HFFc6 (cell line): ENCODE measurements at regions not wholly inside any gene's neighbourhood (a gene's known extent, or its start where the extent isn't known, plus 50 kb on each side); places are given as distances from the start of the nearest gene placed in this dataset.
A peak's percentile ranks its signal among the peaks of the same experiment; 100 is the strongest.

Source experiments
- DNase-seq: peaks from one replicate; pipeline ENCODE4 v3.0.0-alpha.2; 2018
- H3K27ac Mint-ChIP-seq: 2 replicates; pipeline ENCODE4 v1.8.0; 2020; ENCODE audit warnings: mild to moderate bottlenecking, mixed read lengths
- H3K27me3 Mint-ChIP-seq: 2 replicates; pipeline ENCODE4 v1.8.0; 2021; ENCODE audit warnings: mild to moderate bottlenecking, moderate library complexity, mixed read lengths; ENCODE audit not compliant: insufficient read depth
- H3K36me3 Mint-ChIP-seq: 2 replicates; pipeline ENCODE4 v1.8.0; 2021; ENCODE audit warnings: low read depth, mixed read lengths
- H3K4me1 Mint-ChIP-seq: 2 replicates; pipeline ENCODE4 v1.8.0; 2020; ENCODE audit warnings: low read depth, mixed read lengths
- H3K4me3 Mint-ChIP-seq: 2 replicates; pipeline ENCODE4 v1.8.0; 2020; ENCODE audit warnings: mild to moderate bottlenecking, moderate library complexity, mixed read lengths
- H3K9me3 Mint-ChIP-seq: 2 replicates; pipeline ENCODE4 v1.8.0; 2020; ENCODE audit warnings: mild to moderate bottlenecking, mixed read lengths
- TF ChIP-seq, protein P1 (sequence below): fragments of 200-600 bp; sonication (generic); IDR thresholded peaks from 2 replicates; pipeline ENCODE4 v1.5.0; 2021; ENCODE audit warnings: antibody characterized with exemption, mild to moderate bottlenecking

DNA sequence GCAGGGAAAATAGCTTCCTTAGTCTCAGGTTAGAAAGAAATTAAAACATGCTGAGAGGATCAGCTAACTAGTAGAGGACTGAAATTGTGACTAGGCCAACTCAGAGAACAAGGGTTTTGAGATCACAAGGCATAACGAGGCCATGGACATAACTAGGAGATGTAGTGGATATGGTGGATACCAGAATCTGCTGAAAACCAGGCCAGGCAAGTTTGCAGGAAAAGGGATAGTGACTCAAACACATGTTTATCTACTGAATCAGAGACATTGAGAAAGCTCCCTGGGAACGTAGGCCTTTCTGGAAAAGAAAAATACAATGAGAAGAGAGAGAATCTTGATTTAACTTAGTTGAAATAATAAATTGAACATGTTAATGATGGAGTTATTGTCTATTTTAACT, 326.5 kb upstream of the GBE1 start:
- Mint-ChIP-seq H3K27me3 (no peaks in the 10 kb centered on the region; the same call in 1 of the 2 replicates), H3K4me3 (peak overlapping the region; percentile 68; the same call in 1 of the 2 replicates), H3K4me1 (peaks cover 20% of the 10 kb centered on the region; the same call in 1 of the 2 replicates), H3K9me3 (no peaks in the 10 kb centered on the region), H3K27ac (peak overlapping the region; percentile 79), H3K36me3 (no peaks in the 10 kb centered on the region)
- TF ChIP-seq, protein P1, sequence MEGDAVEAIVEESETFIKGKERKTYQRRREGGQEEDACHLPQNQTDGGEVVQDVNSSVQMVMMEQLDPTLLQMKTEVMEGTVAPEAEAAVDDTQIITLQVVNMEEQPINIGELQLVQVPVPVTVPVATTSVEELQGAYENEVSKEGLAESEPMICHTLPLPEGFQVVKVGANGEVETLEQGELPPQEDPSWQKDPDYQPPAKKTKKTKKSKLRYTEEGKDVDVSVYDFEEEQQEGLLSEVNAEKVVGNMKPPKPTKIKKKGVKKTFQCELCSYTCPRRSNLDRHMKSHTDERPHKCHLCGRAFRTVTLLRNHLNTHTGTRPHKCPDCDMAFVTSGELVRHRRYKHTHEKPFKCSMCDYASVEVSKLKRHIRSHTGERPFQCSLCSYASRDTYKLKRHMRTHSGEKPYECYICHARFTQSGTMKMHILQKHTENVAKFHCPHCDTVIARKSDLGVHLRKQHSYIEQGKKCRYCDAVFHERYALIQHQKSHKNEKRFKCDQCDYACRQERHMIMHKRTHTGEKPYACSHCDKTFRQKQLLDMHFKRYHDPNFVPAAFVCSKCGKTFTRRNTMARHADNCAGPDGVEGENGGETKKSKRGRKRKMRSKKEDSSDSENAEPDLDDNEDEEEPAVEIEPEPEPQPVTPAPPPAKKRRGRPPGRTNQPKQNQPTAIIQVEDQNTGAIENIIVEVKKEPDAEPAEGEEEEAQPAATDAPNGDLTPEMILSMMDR = no peak
- peak; percentile 56 for DNase-seq

DNA sequence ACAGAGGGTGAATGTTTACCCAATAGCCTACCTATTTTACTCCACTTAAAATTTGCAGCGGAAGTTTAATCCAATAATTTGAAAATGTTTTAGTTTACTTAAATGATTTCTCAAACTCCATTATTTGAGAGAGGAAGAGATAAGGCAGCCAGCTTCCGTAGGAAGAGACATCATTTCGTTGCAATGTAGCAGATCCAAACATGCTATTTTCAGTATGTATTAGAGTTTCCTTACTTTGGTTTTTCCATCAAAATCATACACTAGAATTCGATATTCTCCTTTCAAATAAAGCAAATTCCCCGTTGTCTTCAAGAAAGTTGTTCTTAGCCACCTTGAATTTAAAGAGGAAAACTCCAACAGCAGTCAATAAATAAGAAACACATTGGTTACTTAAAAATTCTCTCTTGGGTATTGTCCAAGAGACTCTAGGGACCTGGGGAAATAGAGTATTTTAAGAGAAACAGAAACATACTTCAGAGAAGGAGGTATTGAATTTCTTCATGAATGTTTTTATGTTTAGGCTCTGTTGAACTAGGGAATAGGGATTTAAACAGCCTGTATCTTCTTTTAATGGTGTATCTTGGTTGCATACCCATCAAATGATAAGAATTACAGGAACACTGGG, 324.5 kb upstream of the GBE1 start:
- peaks cover 29% of the 10 kb centered on the region; the same call in 1 of the 2 replicates for H3K4me1 Mint-ChIP-seq
- H3K9me3 Mint-ChIP-seq = no peaks in the 10 kb centered on the region
- H3K27me3 Mint-ChIP-seq = no peaks in the 10 kb centered on the region
- TF ChIP-seq, protein P1 = no peak
- peak overlapping the region; percentile 1; the same call in 1 of the 2 replicates for H3K4me3 Mint-ChIP-seq
- DNase-seq = no peak
- H3K36me3 Mint-ChIP-seq = no peaks in the 10 kb centered on the region
- no peak overlapping the region; the same call in 1 of the 2 replicates for H3K27ac Mint-ChIP-seq

DNA sequence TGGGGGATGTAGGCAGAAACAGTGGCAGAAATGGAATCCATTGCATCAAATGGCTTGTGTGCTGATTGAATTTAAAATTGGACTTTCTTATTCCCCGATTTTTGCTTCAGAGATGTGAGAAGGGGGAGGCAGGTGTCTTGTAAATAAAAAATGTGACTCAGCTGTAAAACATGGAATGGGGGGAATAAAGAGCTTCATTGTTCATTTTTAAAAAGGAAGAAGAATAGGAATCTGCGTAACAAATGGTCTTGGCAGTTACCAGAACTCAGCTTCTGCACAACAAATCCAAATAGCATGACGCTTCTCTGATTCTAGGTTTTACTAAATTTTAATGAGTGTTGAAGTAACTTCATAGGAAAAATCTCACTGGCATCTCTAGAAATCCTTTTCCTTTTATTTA, 323.9 kb upstream of the GBE1 start:
- TF ChIP-seq, protein P1 = no peak
- Mint-ChIP-seq H3K4me3 (peak overlapping the region; percentile 58; the same call in 1 of the 2 replicates), H3K36me3 (no peaks in the 10 kb centered on the region), H3K27me3 (no peaks in the 10 kb centered on the region), H3K9me3 (no peaks in the 10 kb centered on the region), H3K27ac (no peak overlapping the region; the same call in 1 of the 2 replicates), H3K4me1 (peaks cover 36% of the 10 kb centered on the region; the same call in 1 of the 2 replicates)
- no peak for DNase-seq

DNA sequence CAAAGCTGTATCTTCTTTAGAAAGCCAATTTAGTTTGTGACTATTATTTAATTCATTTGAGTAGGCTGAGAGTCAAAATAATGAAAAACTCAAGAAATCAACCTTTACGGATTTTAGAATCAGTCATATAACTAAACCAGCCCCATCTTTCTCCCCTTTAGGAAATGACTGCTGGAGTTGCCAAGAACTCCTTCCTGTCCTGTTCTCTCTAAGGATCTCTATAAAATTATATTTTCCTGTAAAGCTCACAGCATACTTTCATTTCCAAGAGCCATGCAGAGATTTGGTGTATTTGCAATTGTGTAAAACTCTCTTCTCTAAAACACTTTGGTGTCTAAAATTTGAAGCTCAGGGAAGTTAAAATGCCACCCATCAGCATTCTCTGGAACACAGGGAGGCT, 323.4 kb upstream of the GBE1 start:
- H3K4me3 Mint-ChIP-seq = peak overlapping the region; percentile 58; the same call in 1 of the 2 replicates
- DNase-seq = no peak
- no peaks in the 10 kb centered on the region for H3K9me3 Mint-ChIP-seq
- TF ChIP-seq, protein P1 = no peak
- H3K36me3 Mint-ChIP-seq = no peaks in the 10 kb centered on the region
- H3K4me1 Mint-ChIP-seq = peaks cover 38% of the 10 kb centered on the region; the same call in 1 of the 2 replicates
- no peak overlapping the region for H3K27ac Mint-ChIP-seq
- H3K27me3 Mint-ChIP-seq = no peaks in the 10 kb centered on the region

DNA sequence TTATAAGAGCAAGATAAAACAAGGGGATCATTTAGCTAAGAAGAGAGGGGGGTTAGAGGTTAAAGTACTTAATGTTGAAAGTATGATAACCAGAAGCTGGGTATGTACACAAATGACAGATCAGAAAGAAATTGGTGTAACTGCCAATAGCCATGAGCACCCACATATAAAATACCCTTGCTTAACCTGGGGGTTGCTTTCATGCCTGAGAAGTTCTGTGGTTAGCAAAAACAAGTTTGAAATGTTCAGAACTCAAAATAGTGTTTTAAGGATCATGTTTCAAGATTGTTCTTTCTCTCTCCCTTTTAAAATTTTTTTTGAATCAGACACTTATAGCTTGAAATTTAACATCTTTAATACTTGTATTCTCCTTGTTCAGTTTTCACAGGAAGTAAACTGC, 321.4 kb upstream of the GBE1 start:
- no peak overlapping the region for H3K4me3 Mint-ChIP-seq
- H3K27me3 Mint-ChIP-seq = no peaks in the 10 kb centered on the region
- TF ChIP-seq, protein P1 = no peak
- peaks cover 31% of the 10 kb centered on the region; the same call in 1 of the 2 replicates for H3K4me1 Mint-ChIP-seq
- H3K27ac Mint-ChIP-seq = no peak overlapping the region
- no peaks in the 10 kb centered on the region for H3K9me3 Mint-ChIP-seq
- H3K36me3 Mint-ChIP-seq = no peaks in the 10 kb centered on the region
- no peak for DNase-seq
